GM13976 (cell line): ENCODE measurements at regions not wholly inside any gene's neighbourhood (a gene's known extent, or its start where the extent isn't known, plus 50 kb on each side); places are given as distances from the start of the nearest gene placed in this dataset.

Source experiments
- DNase-seq: peaks from one replicate; pipeline ENCODE4 v3.0.0; 2012; ENCODE audit warnings: low spot score
- CTCF ChIP-seq: IDR thresholded peaks from 2 replicates; pipeline ENCODE4 v1.5.1; 2012; ENCODE audit warnings: borderline replicate concordance, mild to moderate bottlenecking; ENCODE audit not compliant: insufficient read depth; ENCODE audit errors: extremely low read depth, missing control alignments, control extremely low read depth
- in situ Hi-C: fragments of 300-500 bp; cut with MboI; formaldehyde crosslinking; loops from one replicate; pipeline ENCODE4 v1.12.0; 2022; ENCODE audit warnings: low sequenced_read_pairs, mixed read lengths, inconsistent platforms; ENCODE audit not compliant: unreplicated experiment

GRCh38 chr10:44060221-44060620 is 324.7 kb downstream of the CXCL12 start:
- DNase-seq = no peak
- no peak for TF ChIP-seq CTCF
- in situ Hi-C loops = no loop called here

GRCh38 chr10:44058259-44058658 is 326.6 kb downstream of the CXCL12 start:
- in situ Hi-C loops = no loop called here
- no peak for TF ChIP-seq CTCF
- DNase-seq = no peak

GRCh38 chr10:44056967-44057805 is 327.7 kb downstream of the CXCL12 start:
- TF ChIP-seq CTCF = no peak
- no peak for DNase-seq
- in situ Hi-C loops = no loop called here

GRCh38 chr10:44056206-44056605 is 328.7 kb downstream of the CXCL12 start:
- in situ Hi-C loops = no loop called here
- no peak for DNase-seq
- TF ChIP-seq CTCF = no peak

GRCh38 chr10:44054046-44054445 is 330.9 kb downstream of the CXCL12 start:
- no peak for TF ChIP-seq CTCF

GRCh38 chr10:44053391-44053790 is 331.5 kb downstream of the CXCL12 start:
- DNase-seq = no peak
- in situ Hi-C loops = no loop called here
- TF ChIP-seq CTCF = no peak

More at GRCh38 chr10:44054046-44054445, 330.9 kb downstream of the CXCL12 start:
- in situ Hi-C loops = no loop called here
- DNase-seq = no peak
